WTC11 (cell line): ENCODE measurements at regions not wholly inside any gene's neighbourhood (a gene's known extent, or its start where the extent isn't known, plus 50 kb on each side); places are given as distances from the start of the nearest gene placed in this dataset.

ENCODE experiments used
- ATAC-seq: fragments of 200-7000 bp; cut with Tn5 transposase; 2 replicates; pipeline ENCODE4 v1.10.0; 2021; ENCODE audit warnings: mild to moderate bottlenecking, moderate library complexity
- CTCF ChIA-PET: fragments of 300-600 bp; sonication (Branson Sonifier 250); formaldehyde crosslinking; loops from one replicate; lab custom pipeline; 2021; ENCODE audit warnings: antibody characterized with exemption; lab: Charles Lee
- POLR2A ChIA-PET: fragments of 350-600 bp; sonication (Branson Sonifier 250); formaldehyde crosslinking; loops from one replicate; lab custom pipeline; 2021; ENCODE audit warnings: antibody characterized with exemption; lab: Charles Lee
- DNase-seq: peaks from one replicate; pipeline ENCODE4 v3.0.0; 2021; ENCODE audit warnings: low spot score
- H3K27ac Mint-ChIP-seq: 2 replicates; pipeline ENCODE4 v1.8.0; 2021; ENCODE audit warnings: mixed read lengths
- H3K27me3 Mint-ChIP-seq: 2 replicates; pipeline ENCODE4 v1.8.0; 2021; ENCODE audit warnings: low read depth, mild to moderate bottlenecking, moderate library complexity, mixed read lengths
- H3K36me3 Mint-ChIP-seq: 2 replicates; pipeline ENCODE4 v1.8.0; 2021; ENCODE audit warnings: mixed read lengths
- H3K4me1 Mint-ChIP-seq: 2 replicates; pipeline ENCODE4 v1.8.0; 2022; ENCODE audit warnings: mixed read lengths
- H3K4me3 Mint-ChIP-seq: 2 replicates; pipeline ENCODE4 v1.8.0; 2021; ENCODE audit warnings: mild to moderate bottlenecking, moderate library complexity, mixed read lengths
- H3K9me3 Mint-ChIP-seq: 2 replicates; pipeline ENCODE4 v1.8.0; 2021; ENCODE audit warnings: mixed read lengths
- ATF2 ChIP-seq: sonication (generic); formaldehyde crosslinking; IDR thresholded peaks from 2 replicates; pipeline ENCODE4 v1.8.1; 2022; ENCODE audit warnings: low read depth, missing genetic modification reagents, borderline replicate concordance
- GTF2I ChIP-seq: fragments of 250-450 bp; sonication (Bioruptor Pico); conservative IDR thresholded peaks from 2 replicates; pipeline ENCODE4 v1.4.0; 2021; ENCODE audit warnings: mild to moderate bottlenecking
- JUN ChIP-seq: sonication (generic); formaldehyde crosslinking; IDR thresholded peaks from 2 replicates; pipeline ENCODE4 v1.8.0; 2023; ENCODE audit warnings: mild to moderate bottlenecking, missing genetic modification reagents
- MAX ChIP-seq: sonication (generic); formaldehyde crosslinking; IDR thresholded peaks from 2 replicates; pipeline ENCODE4 v1.8.0; 2022; ENCODE audit warnings: mild to moderate bottlenecking, missing genetic modification reagents
- MXD4 ChIP-seq: fragments of 250-450 bp; sonication (Bioruptor Pico); IDR thresholded peaks from 2 replicates; pipeline ENCODE4 v1.8.0; 2021; ENCODE audit warnings: mild to moderate bottlenecking, moderate library complexity, borderline replicate concordance
- NFATC4 ChIP-seq: fragments of 250-450 bp; sonication (Bioruptor Pico); IDR thresholded peaks from 2 replicates; pipeline ENCODE4 v1.9.0; 2021; ENCODE audit warnings: mild to moderate bottlenecking
- NR3C1 ChIP-seq: sonication (generic); formaldehyde crosslinking; conservative IDR thresholded peaks from 2 replicates; pipeline ENCODE4 v1.8.1; 2023; ENCODE audit warnings: low read depth, mild to moderate bottlenecking, missing genetic modification reagents
- RORB ChIP-seq: fragments of 250-450 bp; sonication (Bioruptor Pico); IDR thresholded peaks from 2 replicates; pipeline ENCODE4 v1.9.0; 2021; ENCODE audit warnings: mild to moderate bottlenecking
- SOX15 ChIP-seq: fragments of 250-450 bp; sonication (Bioruptor Pico); IDR thresholded peaks from 2 replicates; pipeline ENCODE4 v1.9.0; 2021; ENCODE audit warnings: mild to moderate bottlenecking
- TCF7 ChIP-seq: sonication (generic); formaldehyde crosslinking; IDR thresholded peaks from 2 replicates; pipeline ENCODE4 v1.8.0; 2022; ENCODE audit warnings: mild to moderate bottlenecking, low read depth, missing genetic modification reagents, moderate library complexity
- ZBTB43 ChIP-seq: sonication (generic); formaldehyde crosslinking; IDR thresholded peaks from 2 replicates; pipeline ENCODE4 v1.8.1; 2023; ENCODE audit warnings: mild to moderate bottlenecking, missing genetic modification reagents
- ZNF232 ChIP-seq: sonication (generic); formaldehyde crosslinking; IDR thresholded peaks from 2 replicates; pipeline ENCODE4 v1.8.0; 2022; ENCODE audit warnings: mild to moderate bottlenecking, missing genetic modification reagents
- TF ChIP-seq, protein P1 (sequence below): fragments of 250-450 bp; sonication (Bioruptor Pico); conservative IDR thresholded peaks from 2 replicates; pipeline ENCODE4 v1.9.0; 2021; ENCODE audit warnings: mild to moderate bottlenecking
- TF ChIP-seq, protein P2 (sequence below): fragments of 250-450 bp; sonication (Bioruptor Pico); IDR thresholded peaks from 2 replicates; pipeline ENCODE4 v1.9.0; 2021; ENCODE audit warnings: moderate library complexity, mild to moderate bottlenecking, inconsistent platforms, borderline replicate concordance

DNA sequence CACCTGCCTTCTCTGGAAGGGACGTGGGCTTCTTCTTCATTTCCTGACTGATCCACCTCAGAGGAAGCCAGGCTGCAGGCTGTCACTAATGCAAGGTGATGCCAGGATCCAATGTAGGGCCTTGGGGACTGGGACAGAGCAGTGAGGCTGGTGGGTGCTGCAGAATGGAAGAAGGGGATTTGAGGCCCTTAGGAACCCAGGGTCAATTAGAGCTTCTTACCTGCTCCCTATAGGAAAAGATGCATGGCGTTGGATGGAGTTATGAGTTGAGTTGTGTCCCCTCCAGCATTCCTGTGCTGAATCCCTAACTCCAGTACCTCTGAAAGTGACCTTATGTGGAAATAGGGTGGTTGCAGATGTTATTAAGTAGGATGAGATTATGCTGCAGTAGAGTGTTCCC is 190.4 kb downstream of the MIAT start:
- TF ChIP-seq MXD4 (CRISPR knock-in tag) (no peak), NR3C1 (CRISPR knock-in tag) (no peak), GTF2I (no peak), ZBTB43 (CRISPR knock-in tag) (no peak), RORB (no peak), MAX (CRISPR knock-in tag) (no peak)
- TF ChIP-seq, protein P1, sequence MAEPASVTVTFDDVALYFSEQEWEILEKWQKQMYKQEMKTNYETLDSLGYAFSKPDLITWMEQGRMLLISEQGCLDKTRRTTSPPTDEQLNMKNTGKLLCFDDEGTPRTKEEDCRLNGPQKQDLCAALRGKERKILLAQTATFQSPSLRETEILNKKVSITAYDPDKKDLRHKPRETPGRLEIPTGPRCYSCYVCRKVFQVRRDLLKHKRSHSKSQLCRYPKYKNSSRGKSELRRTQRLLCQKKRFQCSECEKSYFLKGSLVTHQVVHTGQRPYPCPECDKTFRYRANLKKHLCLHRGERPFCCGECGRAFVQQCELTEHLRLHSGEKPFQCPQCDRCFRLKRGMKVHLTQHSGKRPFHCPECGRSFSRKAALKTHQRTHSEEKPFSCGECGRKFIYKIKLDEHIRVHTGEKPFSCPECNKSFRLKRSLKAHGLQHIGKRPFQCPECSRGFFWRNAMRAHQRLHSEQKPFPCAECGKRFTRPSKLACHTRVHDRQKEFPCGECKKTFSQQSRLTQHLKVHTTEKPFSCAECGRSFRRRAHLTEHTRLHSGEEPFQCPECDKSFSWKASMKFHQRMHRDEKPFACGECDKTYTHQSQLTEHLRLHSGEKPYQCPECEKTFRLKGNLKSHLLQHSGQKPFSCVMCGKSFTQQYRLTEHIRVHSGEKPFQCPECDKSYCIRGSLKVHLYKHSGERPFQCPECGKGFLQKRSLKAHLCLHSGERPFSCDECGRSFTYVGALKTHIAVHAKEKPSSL (CRISPR knock-in tag): no peak
- TF ChIP-seq, all 79 proteins: peak for 0
- peaks cover 3% of the 10 kb centered on the region; the same call in 1 of the 2 replicates for H3K4me1 Mint-ChIP-seq
- POLR2A ChIA-PET: no interaction called here
- no peak overlapping the region for H3K4me3 Mint-ChIP-seq
- DNase-seq (no peak), ATAC-seq (no peak)
- no peak overlapping the region for H3K27ac Mint-ChIP-seq
- no peaks in the 10 kb centered on the region for H3K9me3 Mint-ChIP-seq
- CTCF ChIA-PET: interaction anchor here (1.5 kb wide), 1 partner anchor 12 kb away, joined by 6 read pairs; no protein-coding TSS in a partner anchor
- no peaks in the 10 kb centered on the region for H3K27me3 Mint-ChIP-seq
- no peaks in the 10 kb centered on the region for H3K36me3 Mint-ChIP-seq

DNA sequence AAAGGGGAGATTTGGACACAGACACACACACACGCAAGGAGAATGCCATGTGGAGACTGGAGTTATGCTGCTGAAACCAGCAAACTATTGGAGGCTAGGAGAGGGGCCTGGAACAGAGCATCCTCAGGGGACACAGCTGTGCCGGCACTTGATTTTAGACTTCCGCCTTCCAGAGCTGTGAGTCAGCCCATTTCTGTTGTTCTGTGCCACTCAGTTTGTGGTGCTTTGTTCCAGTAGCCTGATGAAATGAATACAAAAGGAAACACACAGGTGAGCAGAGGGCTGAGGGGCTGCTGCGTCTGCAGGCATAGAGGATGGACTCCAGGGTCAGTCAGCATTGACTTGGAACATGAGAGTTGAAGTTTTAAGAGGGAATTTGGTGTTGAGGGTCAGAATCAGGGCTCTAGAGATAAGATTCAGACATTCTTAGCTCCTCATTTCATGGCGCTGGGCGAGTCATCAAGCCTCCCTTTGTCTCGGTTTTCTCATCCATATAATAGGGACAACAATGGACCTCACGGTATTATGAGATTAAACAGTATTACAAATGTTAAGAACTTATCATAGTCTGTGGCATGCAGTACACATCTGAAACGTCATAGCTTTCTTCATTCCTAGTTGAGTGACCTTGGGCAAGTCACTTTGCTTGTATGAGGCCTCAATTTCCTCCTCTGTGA is 191.0 kb downstream of the MIAT start:
- Mint-ChIP-seq H3K9me3 (no peaks in the 10 kb centered on the region), H3K27me3 (no peaks in the 10 kb centered on the region), H3K4me3 (no peak overlapping the region), H3K27ac (no peak overlapping the region), H3K36me3 (no peaks in the 10 kb centered on the region), H3K4me1 (peaks cover 3% of the 10 kb centered on the region; the same call in 1 of the 2 replicates)
- TF ChIP-seq NFATC4 (CRISPR knock-in tag) (no peak), ZNF232 (no peak), TCF7 (CRISPR knock-in tag) (no peak), SOX15 (no peak), ATF2 (CRISPR knock-in tag) (no peak), JUN (CRISPR knock-in tag) (no peak)
- TF ChIP-seq, protein P2, sequence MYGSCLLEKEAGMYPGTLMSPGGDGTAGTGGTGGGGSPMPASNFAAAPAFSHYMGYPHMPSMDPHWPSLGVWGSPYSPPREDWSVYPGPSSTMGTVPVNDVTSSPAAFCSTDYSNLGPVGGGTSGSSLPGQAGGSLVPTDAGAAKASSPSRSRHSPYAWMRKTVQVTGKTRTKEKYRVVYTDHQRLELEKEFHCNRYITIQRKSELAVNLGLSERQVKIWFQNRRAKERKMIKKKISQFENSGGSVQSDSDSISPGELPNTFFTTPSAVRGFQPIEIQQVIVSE: no peak
- TF ChIP-seq, protein P1 (CRISPR knock-in tag): no peak
- DNase-seq (no peak), ATAC-seq (no peak)
- ChIA-PET CTCF (interaction anchor here (1.5 kb wide), 1 partner anchor 12 kb away, joined by 6 read pairs; no protein-coding TSS in a partner anchor), POLR2A (interaction anchor here (0.6 kb wide), 1 partner anchor 120 kb away, joined by 3 read pairs; no protein-coding TSS in a partner anchor)
